Stimulated activated naive CD8-positive, alpha-beta T cell treated with anti-CD3 and anti-CD28 coated beads, Interleukin-15, Interleukin-2, amounts not matched to agents 100 U/mL and 50 U/mL, for 24 hours (primary cell): ENCODE measurements at regions not wholly inside any gene's neighbourhood (a gene's known extent, or its start where the extent isn't known, plus 50 kb on each side); places are given as distances from the start of the nearest gene placed in this dataset.
A peak's percentile ranks its signal among the peaks of the same experiment; 100 is the strongest.

ENCODE experiments used
- ATAC-seq: fragments of 150-1000 bp; cut with Tn5 transposase; one replicate; pipeline ENCODE4 v1.10.0; 2021
- DNase-seq: peaks from one replicate; pipeline ENCODE4 v3.0.0; 2021

- ATAC-seq = no peak
- no peak for DNase-seq
Observed at GRCh38 chr6:165753506-165753905, 90.5 kb upstream of the PDE10A start.

GRCh38 chr6:165752451-165752850 is 89.4 kb upstream of the PDE10A start:
- ATAC-seq = no peak
- DNase-seq = no peak

- ATAC-seq (no peak), DNase-seq (no peak)
Observed at GRCh38 chr6:165751486-165751885, 88.4 kb upstream of the PDE10A start.

GRCh38 chr6:165749163-165749562 is 86.1 kb upstream of the PDE10A start:
- DNase-seq = no peak
- ATAC-seq = no peak

GRCh38 chr6:165748390-165748789 is 85.3 kb upstream of the PDE10A start:
- no peak for DNase-seq
- no peak for ATAC-seq

GRCh38 chr6:165747963-165748362 is 84.9 kb upstream of the PDE10A start:
- DNase-seq (no peak), ATAC-seq (no peak)

- DNase-seq (no peak), ATAC-seq (no peak)
Observed at GRCh38 chr6:165746331-165746730, 83.3 kb upstream of the PDE10A start.

GRCh38 chr6:165745492-165745891 is 82.5 kb upstream of the PDE10A start:
- no peak for DNase-seq
- no peak for ATAC-seq

- DNase-seq (no peak), ATAC-seq (no peak)
Observed at GRCh38 chr6:165744555-165745228, 81.7 kb upstream of the PDE10A start.

GRCh38 chr6:165743366-165743898 is 80.4 kb upstream of the PDE10A start:
- ATAC-seq (no peak), DNase-seq (no peak)

GRCh38 chr6:165742047-165742446 is 79.0 kb upstream of the PDE10A start:
- DNase-seq (no peak), ATAC-seq (no peak)

- no peak for ATAC-seq
- DNase-seq = no peak
Observed at GRCh38 chr6:165737396-165737795, 74.4 kb upstream of the PDE10A start.

- ATAC-seq (no peak), DNase-seq (no peak)
Observed at GRCh38 chr6:165735065-165735464, 72.0 kb upstream of the PDE10A start.

- ATAC-seq = no peak
- no peak for DNase-seq
Observed at GRCh38 chr6:165733489-165733791, 70.4 kb upstream of the PDE10A start.

GRCh38 chr6:165732696-165733488 is 69.9 kb upstream of the PDE10A start:
- ATAC-seq = no peak

GRCh38 chr6:165729307-165729936 is 66.4 kb upstream of the PDE10A start:
- ATAC-seq (no peak), DNase-seq (peak; percentile 53)

More at GRCh38 chr6:165732696-165733488, 69.9 kb upstream of the PDE10A start:
- DNase-seq = no peak

- no peak for DNase-seq
- no peak for ATAC-seq
Observed at GRCh38 chr6:165728216-165728615, 65.2 kb upstream of the PDE10A start.

GRCh38 chr6:165726965-165727381 is 63.9 kb upstream of the PDE10A start:
- ATAC-seq (no peak), DNase-seq (no peak)

GRCh38 chr6:165726290-165726875 is 63.3 kb upstream of the PDE10A start:
- no peak for ATAC-seq
- DNase-seq = no peak

GRCh38 chr6:165725201-165725600 is 62.2 kb upstream of the PDE10A start:
- no peak for ATAC-seq
- DNase-seq = no peak

GRCh38 chr6:165723326-165723725 is 60.3 kb upstream of the PDE10A start:
- no peak for ATAC-seq
- DNase-seq = no peak

- ATAC-seq (no peak), DNase-seq (no peak)
Observed at GRCh38 chr6:165722022-165722421, 59.0 kb upstream of the PDE10A start.

GRCh38 chr6:165721356-165721755 is 58.3 kb upstream of the PDE10A start:
- DNase-seq (no peak), ATAC-seq (no peak)
